DOHH2 (cell line): ENCODE measurements at regions not wholly inside any gene's neighbourhood (a gene's known extent, or its start where the extent isn't known, plus 50 kb on each side); places are given as distances from the start of the nearest gene placed in this dataset.
"Not testable (repeated sequence)": the region's sequence is repeated elsewhere in the genome, so short reads cannot be mapped to it uniquely, and the experiment has no call there.

Experiments
- H3F3A ChIP-seq: fragments of 200-600 bp; sonication (generic), shearing (Covaris generic); 2 replicates; pipeline ENCODE4 v1.6.0; 2016; ENCODE audit warnings: antibody characterized with exemption, mild to moderate bottlenecking; ENCODE audit not compliant: control insufficient read depth, insufficient read depth
- H3K27ac ChIP-seq: fragments of 200-600 bp; sonication (generic); 2 replicates; pipeline ENCODE4 v1.5.1; 2014; ENCODE audit warnings: low read depth, mild to moderate bottlenecking, low read length, moderate library complexity
- H3K27me3 ChIP-seq: fragments of 200-600 bp; sonication (generic); 2 replicates; pipeline ENCODE4 v1.6.1; 2014; ENCODE audit warnings: mild to moderate bottlenecking, low read length, mixed read lengths; ENCODE audit not compliant: control insufficient read depth
- H3K36me3 ChIP-seq: fragments of 200-600 bp; sonication (generic); 2 replicates; pipeline ENCODE4 v1.6.1; 2014; ENCODE audit warnings: mild to moderate bottlenecking, low read length, moderate library complexity, mixed read lengths; ENCODE audit not compliant: control insufficient read depth
- H3K4me1 ChIP-seq: fragments of 200-600 bp; sonication (generic); 2 replicates; pipeline ENCODE4 v1.6.1; 2014; ENCODE audit warnings: mild to moderate bottlenecking, low read length, mixed read lengths; ENCODE audit not compliant: control insufficient read depth
- H3K4me2 ChIP-seq: fragments of 200-600 bp; sonication (generic); 2 replicates; pipeline ENCODE4 v1.6.0; 2014; ENCODE audit warnings: mild to moderate bottlenecking, low read length, moderate library complexity
- H3K4me3 ChIP-seq: fragments of 200-600 bp; sonication (generic); 2 replicates; pipeline ENCODE4 v1.5.1; 2014; ENCODE audit warnings: mild to moderate bottlenecking, low read length, mixed read lengths
- H3K79me2 ChIP-seq: fragments of 200-600 bp; sonication (generic); 2 replicates; pipeline ENCODE4 v1.6.1; 2014; ENCODE audit warnings: mild to moderate bottlenecking, low read length, mixed read lengths; ENCODE audit not compliant: control insufficient read depth
- H3K9me2 ChIP-seq: fragments of 200-600 bp; sonication (generic); replicated peaks from 2 replicates; pipeline ENCODE4 v1.6.1; 2014; ENCODE audit warnings: mild to moderate bottlenecking, low read length, mixed read lengths; ENCODE audit not compliant: control insufficient read depth
- H3K9me3 ChIP-seq: fragments of 200-600 bp; sonication (generic); 2 replicates; pipeline ENCODE4 v1.6.1; 2014; ENCODE audit warnings: antibody characterized with exemption, low read length, mixed read lengths; ENCODE audit not compliant: control insufficient read depth, insufficient read depth
- H4K20me1 ChIP-seq: fragments of 200-600 bp; sonication (generic); 2 replicates; pipeline ENCODE4 v1.6.0; 2014; ENCODE audit warnings: low read depth, mild to moderate bottlenecking, antibody characterized with exemption, low read length, moderate library complexity; ENCODE audit not compliant: control insufficient read depth, insufficient read depth
- EZH2phosphoT487 ChIP-seq: fragments of 200-600 bp; sonication (generic); IDR thresholded peaks from 2 replicates; pipeline ENCODE4 v1.6.1; 2017; ENCODE audit warnings: borderline replicate concordance, mild to moderate bottlenecking, antibody characterized with exemption, low read length, moderate library complexity, mixed read lengths
- TF ChIP-seq, protein P1 (sequence below): fragments of 200-600 bp; sonication (generic); IDR thresholded peaks from one replicate; pipeline ENCODE4 v1.5.1; 2014; ENCODE audit warnings: antibody characterized with exemption, mild to moderate bottlenecking, low read depth, low read length; ENCODE audit not compliant: poor library complexity, severe bottlenecking

GRCh38 chr1:73832276-73833181 lies 365.4 kb downstream of the LRRIQ3 start:
- H3K9me2 ChIP-seq, result no peaks in the 10 kb centered on the region
- H4K20me1 ChIP-seq, result no peaks in the 10 kb centered on the region
- H3K9me3 ChIP-seq, result no peaks in the 10 kb centered on the region
- no peak overlapping the region for H3K4me2 ChIP-seq
- H3F3A ChIP-seq, result no peaks in the 10 kb centered on the region
- no peaks in the 10 kb centered on the region for H3K79me2 ChIP-seq
- no peak overlapping the region for H3K27ac ChIP-seq
- TF ChIP-seq, protein P1, sequence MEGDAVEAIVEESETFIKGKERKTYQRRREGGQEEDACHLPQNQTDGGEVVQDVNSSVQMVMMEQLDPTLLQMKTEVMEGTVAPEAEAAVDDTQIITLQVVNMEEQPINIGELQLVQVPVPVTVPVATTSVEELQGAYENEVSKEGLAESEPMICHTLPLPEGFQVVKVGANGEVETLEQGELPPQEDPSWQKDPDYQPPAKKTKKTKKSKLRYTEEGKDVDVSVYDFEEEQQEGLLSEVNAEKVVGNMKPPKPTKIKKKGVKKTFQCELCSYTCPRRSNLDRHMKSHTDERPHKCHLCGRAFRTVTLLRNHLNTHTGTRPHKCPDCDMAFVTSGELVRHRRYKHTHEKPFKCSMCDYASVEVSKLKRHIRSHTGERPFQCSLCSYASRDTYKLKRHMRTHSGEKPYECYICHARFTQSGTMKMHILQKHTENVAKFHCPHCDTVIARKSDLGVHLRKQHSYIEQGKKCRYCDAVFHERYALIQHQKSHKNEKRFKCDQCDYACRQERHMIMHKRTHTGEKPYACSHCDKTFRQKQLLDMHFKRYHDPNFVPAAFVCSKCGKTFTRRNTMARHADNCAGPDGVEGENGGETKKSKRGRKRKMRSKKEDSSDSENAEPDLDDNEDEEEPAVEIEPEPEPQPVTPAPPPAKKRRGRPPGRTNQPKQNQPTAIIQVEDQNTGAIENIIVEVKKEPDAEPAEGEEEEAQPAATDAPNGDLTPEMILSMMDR, result no peak
- no peaks in the 10 kb centered on the region for H3K36me3 ChIP-seq
- H3K4me1 ChIP-seq, result no peaks in the 10 kb centered on the region
- H3K4me3 ChIP-seq, result no peak overlapping the region
- no peaks in the 10 kb centered on the region for H3K27me3 ChIP-seq

DNA sequence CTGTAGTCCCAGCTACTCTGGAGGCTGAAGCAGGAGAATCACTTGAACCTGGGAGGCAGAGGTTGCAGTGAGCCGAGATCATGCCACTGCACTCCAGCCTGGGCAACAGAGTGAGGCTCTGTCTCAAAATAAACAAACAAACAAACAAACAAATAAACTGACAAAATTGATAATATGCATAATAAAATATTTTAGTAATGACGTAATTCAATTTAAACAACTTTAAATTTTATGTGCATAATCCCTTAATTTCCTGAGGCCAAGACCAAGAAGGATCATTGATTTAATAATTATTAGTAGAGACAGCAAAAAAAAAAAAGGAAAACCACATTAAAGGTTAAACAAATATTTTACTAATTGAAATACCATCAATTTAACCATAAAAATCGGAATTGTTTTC lies 370.7 kb downstream of the LRRIQ3 start:
- H3F3A ChIP-seq, H3K27ac ChIP-seq, H3K9me3 ChIP-seq, H3K4me2 ChIP-seq, H3K36me3 ChIP-seq, H3K4me3 ChIP-seq, H3K79me2 ChIP-seq, H3K9me2 ChIP-seq, H3K27me3 ChIP-seq, H3K4me1 ChIP-seq, H4K20me1 ChIP-seq: not testable (repeated sequence)

GRCh38 chr1:73824065-73824464 lies 373.9 kb downstream of the LRRIQ3 start:
- Histone ChIP-seq H3K36me3 (no peaks in the 10 kb centered on the region), H3K4me1 (peaks cover 35% of the 10 kb centered on the region), H3K27ac (no peak overlapping the region), H3K79me2 (no peaks in the 10 kb centered on the region), H3K27me3 (no peaks in the 10 kb centered on the region), H3K9me2 (no peaks in the 10 kb centered on the region), H4K20me1 (no peaks in the 10 kb centered on the region), H3K9me3 (no peaks in the 10 kb centered on the region), H3K4me2 (no peak overlapping the region), H3F3A (no peaks in the 10 kb centered on the region), H3K4me3 (no peak overlapping the region)
- TF ChIP-seq, protein P1, result no peak
- no peak for TF ChIP-seq EZH2phosphoT487

- peak overlapping the region; percentile 23 for H3K4me2 ChIP-seq
Observed at GRCh38 chr1:73821520-73821919, 376.5 kb downstream of the LRRIQ3 start.

More at GRCh38 chr1:73821520-73821919, 376.5 kb downstream of the LRRIQ3 start:
- no peaks in the 10 kb centered on the region for H3K9me2 ChIP-seq
- no peaks in the 10 kb centered on the region for H4K20me1 ChIP-seq
- H3K36me3 ChIP-seq, result no peaks in the 10 kb centered on the region
- H3K4me1 ChIP-seq, result peaks cover 35% of the 10 kb centered on the region
- H3K9me3 ChIP-seq, result no peaks in the 10 kb centered on the region
- H3K4me3 ChIP-seq, result no peak overlapping the region; the same call in 1 of the 2 replicates
- peak overlapping the region; percentile 30 for H3K27ac ChIP-seq
- TF ChIP-seq, protein P1, result no peak
- TF ChIP-seq EZH2phosphoT487, result no peak
- H3F3A ChIP-seq, result no peaks in the 10 kb centered on the region
- H3K27me3 ChIP-seq, result no peaks in the 10 kb centered on the region
- no peaks in the 10 kb centered on the region for H3K79me2 ChIP-seq
